Adrenal gland (tissue), 9 donors: ENCODE measurements at regions not wholly inside any gene's neighbourhood (a gene's known extent, or its start where the extent isn't known, plus 50 kb on each side); places are given as distances from the start of the nearest gene placed in this dataset.

Source experiments
- DNase-seq, 7 donors: peaks; one replicate each; pipeline ENCODE4 v3.0.0-alpha.2; 2019 to 2020
- H3K27ac ChIP-seq, 5 donors: fragments of 200-600 bp; sonication (generic) in 4 of 5; 1 replicate in 3 of 5; 2 replicates in 2 of 5; pipeline versions ENCODE4 v1.5.1 to v1.8.0; 2016 to 2020; ENCODE audit warnings: mild to moderate bottlenecking in 1 of 5
- H3K27me3 ChIP-seq: fragments of 200-600 bp; 2 replicates; pipeline ENCODE4 v1.8.0; 2021
- H3K36me3 ChIP-seq, 2 donors: fragments of 200-600 bp; replicated peaks in 1 of 2; 1 replicate in 1 of 2; 2 replicates in 1 of 2; pipeline versions ENCODE4 v1.5.1 to v1.8.0; 2018 to 2022
- H3K4me1 ChIP-seq, 2 donors: fragments of 200-600 bp; replicated peaks in 1 of 2; 1 replicate in 1 of 2; 2 replicates in 1 of 2; pipeline versions ENCODE4 v1.5.1 to v1.8.0; 2018 to 2021
- H3K4me3 ChIP-seq, 4 donors: fragments of 200-600 bp; sonication (generic) in 3 of 4; one replicate each; pipeline ENCODE4 v1.5.1; 2016 to 2018
- H3K9me3 ChIP-seq, 3 donors: fragments of 200-600 bp; sonication (generic) in 1 of 3; replicated peaks in 1 of 3; 1 replicate in 2 of 3; 2 replicates in 1 of 3; pipeline versions ENCODE4 v1.5.1 to v1.8.0; 2016 to 2021
- POLR2A ChIP-seq, 2 donors: fragments of 450-650 bp; IDR thresholded peaks; one replicate each; pipeline ENCODE4 v1.6.1; 2017; ENCODE audit warnings: antibody characterized with exemption in 2 of 2, mild to moderate bottlenecking in 2 of 2, moderate library complexity in 1 of 2
- WGBS, 4 donors: extraction: QIAGEN DNeasy Blood & Tissue Kit in 2 of 4; methylation state at CpG; one replicate each; pipeline versions ENCODE4 v1.1.5 to v1.1.7; 2013 to 2017; 5-methylcytosine and 5-hydroxymethylcytosine counted together
- intact Hi-C, 2 donors: fragments of 100-400 bp; cut with DNase I; formaldehyde crosslinking; loops; one replicate each; pipeline versions ENCODE4 v1.14.1 to v1.15.0; 2022 to 2023
- TF ChIP-seq, protein P1 (sequence below), 6 experiments: fragments of 450-650 bp in 4 of 6; fragments of 200-600 bp in 2 of 6; sonication (generic) in 1 of 6; IDR thresholded peaks; 1 replicate in 5 of 6; 2 replicates in 1 of 6; pipeline versions ENCODE4 v1.5.1 to v1.8.0; 2016 to 2021; ENCODE audit warnings: antibody characterized with exemption in 6 of 6, mild to moderate bottlenecking in 2 of 6, moderate library complexity in 1 of 6
- donor health status: healthy with polysubstance abuse.
- donor health status: Bipolar disorder and iron deficiency.
- donor health status: DM: yes; HTN: yes; CAD: no.
- donor health status: DM: no; HTN: no; CAD: no.
- donor health status: DM: no; HTN: no; CAD: no.

DNA sequence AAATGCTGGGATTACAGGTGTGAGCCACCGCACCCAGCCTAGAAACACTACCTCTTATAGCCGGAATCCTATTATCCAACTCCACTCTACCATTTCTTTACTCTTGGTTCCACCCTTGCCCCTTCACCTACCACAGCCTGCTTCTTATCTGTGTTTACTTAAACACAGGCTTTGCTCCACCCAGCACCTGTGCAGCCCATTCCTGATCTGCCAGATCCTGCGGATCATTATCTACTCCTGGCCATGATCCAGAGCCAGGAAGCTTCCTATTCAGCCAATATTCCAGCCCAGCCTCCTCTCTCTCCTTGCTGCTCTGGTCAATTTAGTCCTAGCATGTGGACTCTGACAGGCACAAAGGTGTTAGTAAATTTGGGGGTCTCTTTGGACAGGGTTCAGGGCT is 98.8 kb upstream of the MED13 start:
- 74 to 85% (median 77%) methylated on average over 3 of the region's 3 CpGs for WGBS, 4 donors
- Histone ChIP-seq H3K27me3 (no peaks in the 10 kb centered on the region), H3K27ac (no peak overlapping the region), H3K4me1 (no peaks in the 10 kb centered on the region), H3K9me3 (no peaks in the 10 kb centered on the region), H3K36me3 (no peaks in the 10 kb centered on the region), H3K4me3 (no peak overlapping the region)
- DNase-seq = no peak
- intact Hi-C loops = no loop called here
- no peak for TF ChIP-seq POLR2A (IDR thresholded peaks at IDR 0.05)
- TF ChIP-seq, protein P1, sequence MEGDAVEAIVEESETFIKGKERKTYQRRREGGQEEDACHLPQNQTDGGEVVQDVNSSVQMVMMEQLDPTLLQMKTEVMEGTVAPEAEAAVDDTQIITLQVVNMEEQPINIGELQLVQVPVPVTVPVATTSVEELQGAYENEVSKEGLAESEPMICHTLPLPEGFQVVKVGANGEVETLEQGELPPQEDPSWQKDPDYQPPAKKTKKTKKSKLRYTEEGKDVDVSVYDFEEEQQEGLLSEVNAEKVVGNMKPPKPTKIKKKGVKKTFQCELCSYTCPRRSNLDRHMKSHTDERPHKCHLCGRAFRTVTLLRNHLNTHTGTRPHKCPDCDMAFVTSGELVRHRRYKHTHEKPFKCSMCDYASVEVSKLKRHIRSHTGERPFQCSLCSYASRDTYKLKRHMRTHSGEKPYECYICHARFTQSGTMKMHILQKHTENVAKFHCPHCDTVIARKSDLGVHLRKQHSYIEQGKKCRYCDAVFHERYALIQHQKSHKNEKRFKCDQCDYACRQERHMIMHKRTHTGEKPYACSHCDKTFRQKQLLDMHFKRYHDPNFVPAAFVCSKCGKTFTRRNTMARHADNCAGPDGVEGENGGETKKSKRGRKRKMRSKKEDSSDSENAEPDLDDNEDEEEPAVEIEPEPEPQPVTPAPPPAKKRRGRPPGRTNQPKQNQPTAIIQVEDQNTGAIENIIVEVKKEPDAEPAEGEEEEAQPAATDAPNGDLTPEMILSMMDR (IDR thresholded peaks at IDR 0.05) = no peak

DNA sequence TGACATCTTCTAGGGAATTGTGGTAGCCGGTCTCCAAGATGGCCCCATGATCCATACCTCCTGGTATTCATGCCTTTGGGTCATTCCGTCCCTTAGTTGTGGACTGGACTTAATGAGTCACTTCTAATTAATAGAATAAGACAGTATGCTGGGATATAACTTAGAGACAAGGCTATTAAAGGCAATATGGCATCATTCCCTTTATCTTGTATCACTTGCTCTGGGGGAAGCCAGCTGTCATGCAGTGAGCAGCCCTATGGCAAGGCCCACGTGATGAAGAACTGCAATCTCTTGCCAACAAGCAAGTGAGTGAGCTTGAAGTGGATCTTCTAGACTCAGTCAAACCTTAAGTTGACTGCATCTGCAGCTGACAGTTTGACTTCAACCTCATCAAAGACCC is 97.8 kb upstream of the MED13 start:
- no peak for DNase-seq
- WGBS, 4 donors = 87 to 94% (median 91%) methylated on average over 3 of the region's 3 CpGs
- TF ChIP-seq, protein P1 (IDR thresholded peaks at IDR 0.05) = no peak
- no peak for TF ChIP-seq POLR2A (IDR thresholded peaks at IDR 0.05)
- Histone ChIP-seq H3K4me3 (no peak overlapping the region), H3K36me3 (no peaks in the 10 kb centered on the region), H3K9me3 (no peaks in the 10 kb centered on the region), H3K27ac (no peak overlapping the region), H3K27me3 (no peaks in the 10 kb centered on the region), H3K4me1 (no peaks in the 10 kb centered on the region)
- intact Hi-C loops = no loop called here

DNA sequence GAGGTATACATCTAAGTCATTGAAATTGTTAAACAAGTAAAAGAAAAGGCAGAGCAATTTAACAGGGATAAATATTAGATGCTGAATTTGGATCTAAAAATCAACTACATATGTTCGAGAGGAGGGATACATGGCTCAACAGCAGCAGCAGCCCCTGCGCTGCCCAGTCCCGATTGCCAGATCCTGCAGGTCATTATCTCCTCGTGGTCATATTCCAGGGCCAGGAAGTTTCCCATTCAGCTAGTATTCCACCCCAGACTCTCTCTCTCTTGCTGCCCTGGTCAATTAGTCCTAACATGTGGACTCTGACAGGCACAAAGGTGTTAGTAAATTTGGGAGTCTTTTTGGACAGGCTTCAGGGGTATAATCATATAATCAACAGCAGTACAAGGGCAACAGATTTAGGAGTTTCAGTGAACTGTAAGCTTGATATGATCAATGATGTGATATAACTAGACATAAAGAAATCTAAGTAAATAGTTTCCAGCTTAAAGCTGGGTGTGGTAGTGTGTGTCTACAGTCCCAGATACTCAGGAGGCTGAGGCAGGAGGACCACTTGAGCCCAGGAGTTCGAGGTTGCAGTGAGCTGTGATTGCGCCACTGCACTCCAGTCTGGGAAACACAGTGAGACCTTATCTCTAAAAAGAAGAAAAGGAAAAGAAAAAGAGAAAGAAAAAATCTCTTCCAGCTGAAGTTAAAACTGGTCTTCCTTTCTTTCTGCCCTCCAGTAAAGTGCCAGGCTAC is 96.5 kb upstream of the MED13 start:
- TF ChIP-seq, protein P1 (IDR thresholded peaks at IDR 0.05) = no peak
- WGBS, 4 donors = 77 to 90% (median 80%) methylated on average over 6 of the region's 6 CpGs
- H3K9me3 ChIP-seq = no peaks in the 10 kb centered on the region
- H3K27me3 ChIP-seq = no peaks in the 10 kb centered on the region
- no peak overlapping the region for H3K27ac ChIP-seq
- no peak overlapping the region for H3K4me3 ChIP-seq
- intact Hi-C loops = no loop called here
- DNase-seq = no peak
- H3K36me3 ChIP-seq = no peaks in the 10 kb centered on the region
- H3K4me1 ChIP-seq = no peaks in the 10 kb centered on the region

DNA sequence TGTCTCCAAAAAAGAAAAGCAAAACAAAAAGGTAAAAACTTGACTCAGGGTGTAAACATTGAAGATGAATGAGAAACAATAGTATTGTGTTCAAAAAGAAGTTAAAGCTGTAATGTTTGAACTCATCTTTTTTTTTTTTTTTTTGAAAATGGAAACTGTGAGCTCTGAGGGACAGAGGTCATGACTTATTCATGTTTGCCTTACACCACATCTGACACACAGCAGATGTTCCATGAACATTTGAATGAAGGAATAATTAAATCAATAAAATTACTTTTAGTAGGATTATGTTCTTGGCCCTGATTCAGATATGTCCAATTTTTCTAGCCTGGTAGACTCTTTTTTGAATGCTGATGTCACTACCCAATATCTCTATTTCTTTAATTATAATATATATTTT is 95.7 kb upstream of the MED13 start:
- TF ChIP-seq, protein P1 (IDR thresholded peaks at IDR 0.05) = no peak
- no peak for TF ChIP-seq POLR2A (IDR thresholded peaks at IDR 0.05)
- Histone ChIP-seq H3K27ac (no peak overlapping the region), H3K27me3 (no peaks in the 10 kb centered on the region), H3K9me3 (no peaks in the 10 kb centered on the region), H3K36me3 (no peaks in the 10 kb centered on the region), H3K4me3 (no peak overlapping the region), H3K4me1 (no peaks in the 10 kb centered on the region)
- intact Hi-C loops = no loop called here
- DNase-seq = no peak
